HFF-Myc (cell line): ENCODE measurements at regions not wholly inside any gene's neighbourhood (a gene's known extent, or its start where the extent isn't known, plus 50 kb on each side); places are given as distances from the start of the nearest gene placed in this dataset.
"Not testable (repeated sequence)": the region's sequence is repeated elsewhere in the genome, so short reads cannot be mapped to it uniquely, and the experiment has no call there.

Experiments
- DNase-seq: peaks from one replicate; pipeline ENCODE4 v3.0.0-alpha.2; 2011; ENCODE audit warnings: low read depth; ENCODE audit errors: extremely low read depth
- H3K4me3 ChIP-seq: replicated peaks from 2 replicates; pipeline ENCODE4 v1.5.1; 2011; ENCODE audit warnings: low read depth, mild to moderate bottlenecking, control low read depth, low read length
- CTCF ChIP-seq: IDR thresholded peaks from 2 replicates; pipeline ENCODE4 v1.5.1; 2012; ENCODE audit warnings: mild to moderate bottlenecking, low read depth, low read length, control low read depth; ENCODE audit errors: missing control alignments

- no peak for TF ChIP-seq CTCF
Measured at GRCh38 chrX:124426288-124427169, 80.2 kb downstream of the SH2D1A start.

GRCh38 chrX:124433186-124433585 is 86.8 kb downstream of the SH2D1A start:
- no peak overlapping the region for H3K4me3 ChIP-seq
- DNase-seq = no peak
- no peak for TF ChIP-seq CTCF

More at GRCh38 chrX:124426288-124427169, 80.2 kb downstream of the SH2D1A start:
- H3K4me3 ChIP-seq = no peak overlapping the region
- no peak for DNase-seq

GRCh38 chrX:124435616-124436015 is 89.3 kb downstream of the SH2D1A start:
- no peak overlapping the region for H3K4me3 ChIP-seq
- no peak for TF ChIP-seq CTCF
- no peak for DNase-seq

- no peak overlapping the region for H3K4me3 ChIP-seq
- no peak for TF ChIP-seq CTCF
- no peak for DNase-seq
Measured at GRCh38 chrX:124440695-124441094, 94.3 kb downstream of the SH2D1A start.

GRCh38 chrX:124441971-124442590 is 95.7 kb downstream of the SH2D1A start:
- DNase-seq = no peak

GRCh38 chrX:124455966-124456365 is 109.6 kb downstream of the SH2D1A start:
- H3K4me3 ChIP-seq = no peak overlapping the region
- no peak for DNase-seq
- no peak for TF ChIP-seq CTCF

More at GRCh38 chrX:124441971-124442590, 95.7 kb downstream of the SH2D1A start:
- H3K4me3 ChIP-seq = no peak overlapping the region
- TF ChIP-seq CTCF = no peak

GRCh38 chrX:124459851-124460250 is 113.5 kb downstream of the SH2D1A start:
- not testable (repeated sequence) for H3K4me3 ChIP-seq, DNase-seq
